ENCODE measurements at regions not wholly inside any gene's neighbourhood (a gene's known extent, or its start where the extent isn't known, plus 50 kb on each side); places are given as distances from the start of the nearest gene placed in this dataset.

DNA sequence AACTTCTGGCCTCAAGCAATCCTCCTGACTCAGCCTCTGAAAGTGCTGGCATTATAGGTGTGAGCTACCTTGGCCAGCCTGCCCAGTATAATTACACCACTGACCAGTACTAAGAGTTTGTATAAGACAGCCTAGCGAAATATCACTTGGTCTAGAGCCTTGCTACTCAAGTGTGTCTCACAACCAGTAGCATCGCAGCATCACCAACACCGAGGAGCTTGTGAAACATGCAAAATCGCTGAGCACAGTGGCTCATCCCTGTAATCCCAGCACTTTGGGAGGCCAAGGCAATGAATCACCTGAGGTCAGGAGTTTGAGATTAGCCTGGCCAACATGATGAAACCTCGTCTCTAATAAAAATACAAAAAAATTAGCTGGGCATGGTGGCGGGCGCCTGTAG lies 102.0 kb upstream of the GATB start:
- TF ChIP-seq, protein P1, sequence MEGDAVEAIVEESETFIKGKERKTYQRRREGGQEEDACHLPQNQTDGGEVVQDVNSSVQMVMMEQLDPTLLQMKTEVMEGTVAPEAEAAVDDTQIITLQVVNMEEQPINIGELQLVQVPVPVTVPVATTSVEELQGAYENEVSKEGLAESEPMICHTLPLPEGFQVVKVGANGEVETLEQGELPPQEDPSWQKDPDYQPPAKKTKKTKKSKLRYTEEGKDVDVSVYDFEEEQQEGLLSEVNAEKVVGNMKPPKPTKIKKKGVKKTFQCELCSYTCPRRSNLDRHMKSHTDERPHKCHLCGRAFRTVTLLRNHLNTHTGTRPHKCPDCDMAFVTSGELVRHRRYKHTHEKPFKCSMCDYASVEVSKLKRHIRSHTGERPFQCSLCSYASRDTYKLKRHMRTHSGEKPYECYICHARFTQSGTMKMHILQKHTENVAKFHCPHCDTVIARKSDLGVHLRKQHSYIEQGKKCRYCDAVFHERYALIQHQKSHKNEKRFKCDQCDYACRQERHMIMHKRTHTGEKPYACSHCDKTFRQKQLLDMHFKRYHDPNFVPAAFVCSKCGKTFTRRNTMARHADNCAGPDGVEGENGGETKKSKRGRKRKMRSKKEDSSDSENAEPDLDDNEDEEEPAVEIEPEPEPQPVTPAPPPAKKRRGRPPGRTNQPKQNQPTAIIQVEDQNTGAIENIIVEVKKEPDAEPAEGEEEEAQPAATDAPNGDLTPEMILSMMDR (conservative IDR thresholded peaks at IDR 0.05 in 1 of 2, IDR thresholded peaks at IDR 0.05 in 1 of 2; ENCODE audit: extremely low read depth in 1 of 2, insufficient read depth in 1 of 2, low read depth in 1 of 2, low read length in 2 of 2) = no peak
- no peak for TF ChIP-seq EZH2 (IDR thresholded peaks at IDR 0.05; ENCODE audit: borderline replicate concordance, low read length)
